ENCODE measurements at regions not wholly inside any gene's neighbourhood (a gene's known extent, or its start where the extent isn't known, plus 50 kb on each side); places are given as distances from the start of the nearest gene placed in this dataset.

GRCh38 chr11:70519117-70519516 is 120.8 kb downstream of the CTTN start:
- DNase-seq (ENCODE audit: insufficient read length, low spot score) (no peak), FAIRE-seq (no peak)

GRCh38 chr11:70521475-70522308 is 123.4 kb downstream of the CTTN start:
- FAIRE-seq: no peak

GRCh38 chr11:70522309-70522592 is 123.9 kb downstream of the CTTN start:
- DNase-seq (ENCODE audit: insufficient read length, low spot score) (no peak), FAIRE-seq (no peak)

More at GRCh38 chr11:70521475-70522308, 123.4 kb downstream of the CTTN start:
- no peak for DNase-seq (ENCODE audit: insufficient read length, low spot score)

GRCh38 chr11:70522593-70523311 is 124.4 kb downstream of the CTTN start:
- DNase-seq (ENCODE audit: insufficient read length, low spot score): no peak
- no peak for FAIRE-seq

GRCh38 chr11:70523384-70524095 is 125.2 kb downstream of the CTTN start:
- peak; percentile 48 for FAIRE-seq
- no peak for DNase-seq (ENCODE audit: insufficient read length, low spot score)

- FAIRE-seq (peak; percentile 75), DNase-seq (ENCODE audit: insufficient read length, low spot score) (peak; percentile 55)
Measured at GRCh38 chr11:70524096-70524922, 126.0 kb downstream of the CTTN start.

- DNase-seq (ENCODE audit: insufficient read length, low spot score): no peak
- FAIRE-seq: peak; percentile 28
Measured at GRCh38 chr11:70525006-70525405, 126.7 kb downstream of the CTTN start.

GRCh38 chr11:70525466-70525865 is 127.1 kb downstream of the CTTN start:
- no peak for DNase-seq (ENCODE audit: insufficient read length, low spot score)
- no peak for FAIRE-seq

GRCh38 chr11:70526116-70527045 is 128.1 kb downstream of the CTTN start:
- no peak for FAIRE-seq
- no peak for DNase-seq (ENCODE audit: insufficient read length, low spot score)

GRCh38 chr11:70527046-70527395 is 128.7 kb downstream of the CTTN start:
- no peak for DNase-seq (ENCODE audit: insufficient read length, low spot score)
- FAIRE-seq: no peak

GRCh38 chr11:70527429-70528045 is 129.2 kb downstream of the CTTN start:
- no peak for FAIRE-seq
- DNase-seq (ENCODE audit: insufficient read length, low spot score): no peak

- FAIRE-seq: no peak
- no peak for DNase-seq (ENCODE audit: insufficient read length, low spot score)
Measured at GRCh38 chr11:70528046-70528793, 129.9 kb downstream of the CTTN start.

- no peak for FAIRE-seq
- DNase-seq (ENCODE audit: insufficient read length, low spot score): no peak
Measured at GRCh38 chr11:70528794-70529580, 130.7 kb downstream of the CTTN start.

GRCh38 chr11:70530010-70530409 is 131.7 kb downstream of the CTTN start:
- no peak for DNase-seq (ENCODE audit: insufficient read length, low spot score)
- no peak for FAIRE-seq

GRCh38 chr11:70530629-70531185 is 132.4 kb downstream of the CTTN start:
- DNase-seq (ENCODE audit: insufficient read length, low spot score): no peak
- no peak for FAIRE-seq

GRCh38 chr11:70531281-70532065 is 133.1 kb downstream of the CTTN start:
- DNase-seq (ENCODE audit: insufficient read length, low spot score) (no peak), FAIRE-seq (no peak)

- DNase-seq (ENCODE audit: insufficient read length, low spot score): no peak
- peak; percentile 73 for FAIRE-seq
Measured at GRCh38 chr11:70532066-70532440, 133.7 kb downstream of the CTTN start.
